ENCODE measurements at regions not wholly inside any gene's neighbourhood (a gene's known extent, or its start where the extent isn't known, plus 50 kb on each side); places are given as distances from the start of the nearest gene placed in this dataset.
A peak's percentile ranks its signal among the peaks of the same experiment; 100 is the strongest.

- Mint-ChIP-seq H3K27ac (peak overlapping the region; percentile 81), H3K9me3 (peaks cover 0 to under 1% of the 10 kb centered on the region in 2 donors), H3K4me1 (peaks cover 52 to 81% of the 10 kb centered on the region in 2 donors), H3K27me3 (no peaks in the 10 kb centered on the region), H3K36me3 (peaks cover 0 to 5% of the 10 kb centered on the region in 2 donors), H3K4me3 (peak overlapping the region in 1 of 2 donors; percentile 9)
- ATAC-seq (replicated peaks) (no peak), DNase-seq (no peak)
These were observed 76.1 kb upstream of the DUSP5 start for GRCh38 chr10:110421512-110422138.

- Mint-ChIP-seq H3K27ac (peak overlapping the region; percentile 56), H3K36me3 (peaks cover 0 to 5% of the 10 kb centered on the region in 2 donors), H3K4me1 (peaks cover 58 to 88% of the 10 kb centered on the region in 2 donors), H3K4me3 (no peak overlapping the region), H3K9me3 (peaks cover 0 to 1% of the 10 kb centered on the region in 2 donors), H3K27me3 (no peaks in the 10 kb centered on the region)
- DNase-seq (no peak), ATAC-seq (replicated peaks) (no peak)
These were observed 75.2 kb upstream of the DUSP5 start for GRCh38 chr10:110422548-110422947.

- Mint-ChIP-seq H3K27me3 (no peaks in the 10 kb centered on the region), H3K36me3 (peaks cover 0 to 3% of the 10 kb centered on the region in 2 donors), H3K4me3 (peak overlapping the region in 1 of 2 donors; percentile 14), H3K4me1 (peaks cover 63 to 93% of the 10 kb centered on the region in 2 donors), H3K27ac (peak overlapping the region; percentile 84), H3K9me3 (peaks cover 0 to 1% of the 10 kb centered on the region in 2 donors)
- DNase-seq = peak; percentile 66
- peak; percentile 26 to 38 for ATAC-seq (replicated peaks)
These were observed 74.1 kb upstream of the DUSP5 start for GRCh38 chr10:110423650-110424049.

- Mint-ChIP-seq H3K9me3 (peaks cover 0 to 1% of the 10 kb centered on the region in 2 donors), H3K36me3 (peaks cover 0 to 3% of the 10 kb centered on the region in 2 donors), H3K27me3 (no peaks in the 10 kb centered on the region), H3K27ac (peak overlapping the region; percentile 97), H3K4me1 (peaks cover 59 to 89% of the 10 kb centered on the region in 2 donors), H3K4me3 (peak overlapping the region; percentile 27 to 34)
- DNase-seq (peak; percentile 83), ATAC-seq (replicated peaks) (peak; percentile 81 to 82)
These were observed 71.9 kb upstream of the DUSP5 start for GRCh38 chr10:110425684-110426293.

- Mint-ChIP-seq H3K27me3 (peaks cover 0 to 3% of the 10 kb centered on the region in 2 donors), H3K4me1 (peaks cover 52 to 81% of the 10 kb centered on the region in 2 donors), H3K36me3 (peaks cover 0 to 3% of the 10 kb centered on the region in 2 donors), H3K9me3 (peaks cover 0 to 1% of the 10 kb centered on the region in 2 donors), H3K4me3 (peak overlapping the region; percentile 27 to 66), H3K27ac (peak overlapping the region; percentile 97)
- DNase-seq (peak; percentile 74), ATAC-seq (replicated peaks) (peak; percentile 53 to 57)
These were observed 71.2 kb upstream of the DUSP5 start for GRCh38 chr10:110426294-110427181.

GRCh38 chr10:110429301-110429700, 68.4 kb upstream of the DUSP5 start:
- peaks cover 35 to 60% of the 10 kb centered on the region in 2 donors for H3K4me1 Mint-ChIP-seq
- H3K27me3 Mint-ChIP-seq = peaks cover 0 to 9% of the 10 kb centered on the region in 2 donors
- ATAC-seq (replicated peaks) (peak in 1 of 2 donors; percentile 11), DNase-seq (no peak)
- no peak overlapping the region for H3K4me3 Mint-ChIP-seq
- peak overlapping the region; percentile 49 for H3K27ac Mint-ChIP-seq
- peaks cover 0 to 3% of the 10 kb centered on the region in 2 donors for H3K36me3 Mint-ChIP-seq
- peaks cover 0 to 3% of the 10 kb centered on the region in 2 donors for H3K9me3 Mint-ChIP-seq

- H3K9me3 Mint-ChIP-seq = peaks cover 0 to 3% of the 10 kb centered on the region in 2 donors
- DNase-seq (no peak), ATAC-seq (replicated peaks) (no peak)
- no peak overlapping the region for H3K4me3 Mint-ChIP-seq
- peaks cover 34 to 52% of the 10 kb centered on the region in 2 donors for H3K4me1 Mint-ChIP-seq
- peaks cover 0 to 2% of the 10 kb centered on the region in 2 donors for H3K36me3 Mint-ChIP-seq
- H3K27me3 Mint-ChIP-seq = peaks cover 0 to 9% of the 10 kb centered on the region in 2 donors
- H3K27ac Mint-ChIP-seq = no peak overlapping the region
These were observed 67.1 kb upstream of the DUSP5 start for GRCh38 chr10:110430340-110431273.

GRCh38 chr10:110431659-110432058, 66.0 kb upstream of the DUSP5 start:
- no peak overlapping the region for H3K27ac Mint-ChIP-seq
- DNase-seq (no peak), ATAC-seq (replicated peaks) (no peak)
- H3K27me3 Mint-ChIP-seq = peaks cover 0 to 9% of the 10 kb centered on the region in 2 donors
- H3K9me3 Mint-ChIP-seq = peaks cover 0 to 2% of the 10 kb centered on the region in 2 donors
- H3K4me1 Mint-ChIP-seq = peaks cover 25 to 47% of the 10 kb centered on the region in 2 donors
- H3K4me3 Mint-ChIP-seq = no peak overlapping the region
- no peaks in the 10 kb centered on the region for H3K36me3 Mint-ChIP-seq

- no peak overlapping the region for H3K27ac Mint-ChIP-seq
- H3K4me1 Mint-ChIP-seq = peaks cover 21 to 43% of the 10 kb centered on the region in 2 donors
- DNase-seq (no peak), ATAC-seq (replicated peaks) (no peak)
- H3K4me3 Mint-ChIP-seq = no peak overlapping the region
- H3K27me3 Mint-ChIP-seq = peaks cover 0 to 9% of the 10 kb centered on the region in 2 donors
- peaks cover 0 to 1% of the 10 kb centered on the region in 2 donors for H3K9me3 Mint-ChIP-seq
- no peaks in the 10 kb centered on the region for H3K36me3 Mint-ChIP-seq
These were observed 65.6 kb upstream of the DUSP5 start for GRCh38 chr10:110432084-110432483.

GRCh38 chr10:110432814-110433565, 64.7 kb upstream of the DUSP5 start:
- DNase-seq (no peak), ATAC-seq (replicated peaks) (no peak)
- H3K9me3 Mint-ChIP-seq = peaks cover 0 to 1% of the 10 kb centered on the region in 2 donors
- H3K4me1 Mint-ChIP-seq = peaks cover 24 to 42% of the 10 kb centered on the region in 2 donors
- no peaks in the 10 kb centered on the region for H3K36me3 Mint-ChIP-seq
- no peak overlapping the region for H3K4me3 Mint-ChIP-seq
- peaks cover 0 to 9% of the 10 kb centered on the region in 2 donors for H3K27me3 Mint-ChIP-seq
- no peak overlapping the region for H3K27ac Mint-ChIP-seq

- H3K27ac Mint-ChIP-seq = no peak overlapping the region
- H3K27me3 Mint-ChIP-seq = peaks cover 0 to 9% of the 10 kb centered on the region in 2 donors
- ATAC-seq (replicated peaks) = no peak
- no peaks in the 10 kb centered on the region for H3K36me3 Mint-ChIP-seq
- H3K4me3 Mint-ChIP-seq = no peak overlapping the region
- H3K9me3 Mint-ChIP-seq = peaks cover 0 to 1% of the 10 kb centered on the region in 2 donors
- DNase-seq = no peak
- peaks cover 18 to 35% of the 10 kb centered on the region in 2 donors for H3K4me1 Mint-ChIP-seq
These were observed 64.0 kb upstream of the DUSP5 start for GRCh38 chr10:110433740-110434139.

- H3K9me3 Mint-ChIP-seq = peaks cover 0 to 1% of the 10 kb centered on the region in 2 donors
- no peaks in the 10 kb centered on the region for H3K36me3 Mint-ChIP-seq
- no peak overlapping the region for H3K27ac Mint-ChIP-seq
- ATAC-seq (replicated peaks) = no peak
- DNase-seq = no peak
- H3K4me3 Mint-ChIP-seq = no peak overlapping the region
- peaks cover 0 to 9% of the 10 kb centered on the region in 2 donors for H3K27me3 Mint-ChIP-seq
- peaks cover 12 to 26% of the 10 kb centered on the region in 2 donors for H3K4me1 Mint-ChIP-seq
These were observed 63.1 kb upstream of the DUSP5 start for GRCh38 chr10:110434489-110435096.

Data from stimulated activated naive B cell treated with anti-CD40 and anti-IgM and Interleukin-4, amounts not matched to agents 10 μg/mL and 1 μg/mL and 100 μg/mL, for 72 hours (primary cell).